ENCODE measurements at regions not wholly inside any gene's neighbourhood (a gene's known extent, or its start where the extent isn't known, plus 50 kb on each side); places are given as distances from the start of the nearest gene placed in this dataset.
"Not testable (repeated sequence)": the region's sequence is repeated elsewhere in the genome, so short reads cannot be mapped to it uniquely, and the experiment has no call there.

DNA sequence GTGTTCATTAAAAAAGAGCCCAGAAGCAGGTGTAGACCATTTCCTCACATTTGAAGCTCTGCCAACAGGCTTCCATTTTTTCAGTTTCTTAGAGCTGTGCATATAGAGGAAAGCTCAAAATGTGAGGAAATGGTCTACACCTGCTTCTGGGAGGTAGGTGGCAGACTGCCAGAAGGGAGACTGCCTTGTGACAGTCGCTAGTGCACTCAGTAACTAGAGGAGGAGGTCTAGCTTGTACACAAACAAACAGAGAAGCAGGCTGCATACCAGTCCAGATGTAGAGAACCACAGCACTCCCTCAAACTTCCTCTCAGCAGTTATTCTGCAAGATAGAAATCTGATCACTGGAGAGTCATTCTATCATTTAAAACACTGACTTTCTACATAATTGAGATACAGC is 800.2 kb downstream of the EFNB2 start:
- DNase-seq (ENCODE audit: low read depth in 2 of 3, low spot score in 1 of 3) = no peak

DNA sequence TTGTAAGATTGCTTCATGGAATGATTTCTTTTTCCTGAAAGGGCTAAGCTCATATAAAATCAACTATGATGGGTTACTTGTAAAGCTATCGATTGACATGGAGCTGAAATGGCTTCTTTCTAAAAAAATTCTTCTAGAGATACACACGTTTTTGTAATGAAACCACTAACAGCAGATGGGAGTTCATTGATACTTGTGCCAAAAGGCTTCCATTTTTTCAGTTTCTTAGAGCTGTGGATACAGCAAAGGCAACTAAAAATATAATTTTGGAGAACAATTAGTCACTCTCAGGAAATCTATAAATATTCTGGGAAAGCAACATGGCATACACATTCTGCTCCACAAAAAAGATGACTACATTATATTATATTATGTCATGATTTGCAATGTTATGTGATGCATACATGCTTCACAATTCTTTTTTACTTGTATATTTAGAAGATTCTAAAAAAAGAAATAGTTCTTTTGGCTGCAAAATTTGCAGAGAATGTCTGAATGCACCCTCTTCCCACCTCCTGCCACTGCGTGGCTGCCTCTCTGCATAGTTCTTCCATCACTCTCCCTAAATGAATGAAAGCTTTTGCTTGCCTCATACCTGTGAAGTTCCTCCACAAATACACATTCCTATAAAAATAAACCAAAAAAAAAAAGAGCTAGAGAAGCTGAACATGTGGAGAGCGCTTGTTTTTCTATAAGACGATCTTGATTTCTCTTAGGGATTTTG is 802.5 kb downstream of the EFNB2 start:
- DNase-seq (ENCODE audit: low read depth in 2 of 3, low spot score in 1 of 3) = no peak

DNA sequence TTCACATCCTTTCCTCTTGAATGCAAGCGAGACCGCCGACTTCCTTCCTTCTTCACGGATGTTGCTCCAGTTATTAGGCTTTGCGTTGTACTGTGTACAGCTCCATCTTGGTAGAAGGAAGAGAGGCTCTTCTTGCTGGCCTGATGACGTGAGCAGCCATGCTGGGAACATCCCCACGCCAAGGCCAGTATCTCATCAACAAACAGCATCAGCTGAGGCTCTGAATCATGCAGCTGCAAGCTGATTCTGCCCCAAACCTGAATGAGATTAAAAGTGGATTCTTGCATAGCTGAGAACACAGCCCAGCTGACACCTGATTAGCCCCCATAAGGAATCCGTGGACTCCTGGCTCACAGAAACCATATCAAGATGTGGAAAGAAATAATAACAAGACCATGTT is 809.6 kb downstream of the EFNB2 start:
- no peak for DNase-seq (ENCODE audit: low read depth in 2 of 3, low spot score in 1 of 3)

DNA sequence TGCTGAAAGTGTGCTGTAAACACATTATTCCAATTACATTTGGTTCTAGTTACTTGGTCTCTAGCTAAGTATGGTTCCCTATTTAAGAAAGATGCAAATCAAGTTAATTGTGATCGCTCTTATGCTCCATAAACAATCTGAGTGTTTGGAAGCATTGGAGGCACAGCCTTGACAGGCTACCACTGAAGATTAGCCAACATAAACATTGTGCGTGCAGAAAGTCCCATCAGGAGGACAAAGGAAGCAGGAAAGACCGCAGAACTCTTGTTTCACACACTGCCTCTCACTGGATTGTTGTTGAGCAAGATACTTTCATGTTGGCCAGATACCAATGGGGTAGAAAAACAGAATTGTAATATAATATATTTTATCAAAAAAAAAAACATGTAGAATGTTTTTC is 814.4 kb downstream of the EFNB2 start:
- DNase-seq (ENCODE audit: low read depth in 2 of 3, low spot score in 1 of 3) = no peak

DNA sequence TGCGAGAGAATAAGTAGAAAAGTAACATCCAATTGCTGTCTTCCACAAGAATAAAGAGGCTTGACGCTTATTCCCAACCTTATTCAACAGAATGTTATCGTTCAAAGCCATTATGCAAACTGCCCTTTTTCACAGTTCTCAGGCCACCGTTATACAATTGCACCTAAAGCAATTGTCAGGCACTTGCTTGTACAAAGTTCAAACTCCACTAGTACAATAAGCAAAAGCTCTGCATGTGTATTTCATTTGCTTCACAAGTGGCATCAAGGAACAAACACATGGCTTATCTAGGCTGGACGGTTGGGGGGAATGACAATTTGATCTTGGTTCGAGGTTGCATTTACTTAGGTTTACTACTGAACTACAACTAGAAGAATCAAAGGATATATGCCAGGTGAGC is 815.6 kb downstream of the EFNB2 start:
- DNase-seq (ENCODE audit: low read depth in 2 of 3, low spot score in 1 of 3) = no peak

DNA sequence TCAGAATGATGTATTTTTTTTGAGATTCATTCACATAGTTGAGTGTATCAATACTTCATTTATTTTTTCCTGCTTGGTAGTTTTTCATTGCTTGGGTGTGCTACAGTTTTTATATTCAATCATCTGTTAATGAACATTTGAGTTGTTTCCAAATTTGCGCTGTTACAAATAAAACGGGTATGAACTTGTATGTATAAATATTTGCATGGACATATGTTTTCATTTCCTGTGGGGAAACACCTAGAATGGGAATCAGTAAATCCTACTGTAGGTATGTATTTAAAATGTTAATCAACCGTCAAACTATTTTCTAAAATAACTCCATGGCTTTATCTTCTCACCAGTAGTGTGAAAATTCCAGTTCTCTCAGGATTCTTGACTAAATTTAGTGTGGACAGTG is 826.3 kb downstream of the EFNB2 start:
- DNase-seq (ENCODE audit: low read depth in 2 of 3, low spot score in 1 of 3) = no peak

DNA sequence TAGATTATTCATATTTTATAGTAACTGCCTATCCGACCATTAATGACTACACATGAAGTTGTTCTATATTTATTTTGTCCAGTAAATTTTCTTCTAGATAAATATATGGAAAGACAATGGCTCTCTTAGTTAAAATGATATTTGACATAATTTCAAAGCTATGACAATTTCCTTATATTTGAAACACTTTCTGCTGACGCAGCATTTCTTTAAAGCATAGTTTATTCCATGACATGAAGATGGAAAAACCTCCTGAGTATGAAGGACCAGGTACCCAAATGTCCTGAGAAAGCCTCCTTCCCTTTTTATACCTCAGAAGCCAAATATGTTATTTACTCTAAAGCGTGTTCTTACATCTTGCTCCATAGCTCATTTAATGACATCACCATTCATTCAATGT is 831.6 kb downstream of the EFNB2 start:
- no peak for DNase-seq (ENCODE audit: low read depth in 2 of 3, low spot score in 1 of 3)

DNA sequence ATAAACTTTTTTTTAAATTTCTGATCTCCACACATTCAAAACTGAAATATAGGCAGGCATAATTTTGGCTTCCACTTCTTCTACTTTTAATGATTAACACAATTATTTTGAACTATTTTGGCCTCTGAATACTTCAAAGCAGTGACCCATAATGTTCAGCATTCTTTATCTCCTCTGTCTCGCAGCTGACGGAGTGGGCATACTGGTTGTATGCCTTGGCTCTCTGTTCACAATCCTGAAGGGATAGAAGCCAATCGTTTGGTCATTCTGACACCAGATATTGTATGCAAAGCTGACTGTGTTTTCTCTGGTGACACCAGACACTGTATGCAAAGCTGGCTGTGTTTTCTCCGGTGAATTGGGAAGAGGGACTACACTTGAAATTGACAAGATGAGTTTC is 833.0 kb downstream of the EFNB2 start:
- DNase-seq (ENCODE audit: low read depth in 2 of 3, low spot score in 1 of 3) = no peak

DNA sequence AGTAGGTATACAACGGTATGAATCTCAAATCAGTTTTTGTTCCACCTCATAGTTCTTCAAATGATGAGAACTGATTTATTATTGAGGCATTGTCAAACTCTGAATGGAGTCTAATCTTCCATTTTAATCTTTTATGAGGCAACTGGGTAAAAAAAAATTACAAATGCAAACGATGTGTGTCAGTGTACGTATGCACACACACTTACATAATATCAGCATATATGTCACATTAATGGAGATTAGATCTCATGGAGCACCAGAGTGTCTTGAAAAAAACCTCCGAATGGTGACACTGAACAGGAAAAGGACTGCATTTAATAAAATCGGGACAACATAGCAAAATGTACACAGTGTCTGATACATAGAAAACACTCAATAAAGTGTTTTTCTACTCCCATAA is 842.7 kb downstream of the EFNB2 start:
- DNase-seq (ENCODE audit: low read depth in 2 of 3, low spot score in 1 of 3) = no peak

DNA sequence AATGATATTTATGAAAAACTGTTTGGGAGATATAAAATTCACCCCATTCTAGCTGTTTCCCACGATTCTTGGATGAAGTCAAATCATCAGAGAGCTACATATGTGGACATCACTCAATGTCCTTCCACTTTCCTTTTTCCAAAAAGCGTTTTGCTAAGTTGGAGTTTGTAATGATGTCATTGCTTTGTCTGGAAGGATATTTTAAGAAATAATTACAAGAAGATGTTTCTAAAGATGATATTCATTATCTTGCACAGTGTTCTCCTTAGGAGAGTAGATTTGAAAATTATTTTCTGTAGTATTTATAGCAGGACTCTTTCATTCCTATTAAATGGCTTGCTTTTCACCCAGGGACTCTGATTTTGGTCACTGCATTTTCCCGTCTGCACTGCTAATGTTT is 851.2 kb downstream of the EFNB2 start:
- no peak for DNase-seq (ENCODE audit: low read depth in 2 of 3, low spot score in 1 of 3)

DNA sequence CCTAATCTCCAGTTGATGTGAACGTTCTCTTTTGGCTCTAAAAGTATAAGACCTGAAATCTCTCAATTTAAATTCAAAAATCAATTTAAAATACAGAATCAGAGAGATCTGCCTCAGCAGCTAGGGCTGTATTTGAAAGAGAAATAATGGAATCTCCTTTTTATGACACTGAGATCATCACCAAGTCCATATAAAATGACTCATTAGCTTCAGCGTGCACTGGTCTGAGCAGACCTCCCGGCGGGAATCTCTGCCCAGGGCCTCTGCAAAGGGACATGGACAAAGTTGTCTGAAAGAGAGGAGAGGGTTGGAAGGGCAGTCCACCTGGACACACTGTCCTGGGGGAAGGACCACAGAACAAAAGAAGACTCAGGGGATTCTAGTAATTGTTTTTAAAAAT is 855.6 kb downstream of the EFNB2 start:
- DNase-seq (ENCODE audit: low read depth in 2 of 3, low spot score in 1 of 3) = no peak

DNA sequence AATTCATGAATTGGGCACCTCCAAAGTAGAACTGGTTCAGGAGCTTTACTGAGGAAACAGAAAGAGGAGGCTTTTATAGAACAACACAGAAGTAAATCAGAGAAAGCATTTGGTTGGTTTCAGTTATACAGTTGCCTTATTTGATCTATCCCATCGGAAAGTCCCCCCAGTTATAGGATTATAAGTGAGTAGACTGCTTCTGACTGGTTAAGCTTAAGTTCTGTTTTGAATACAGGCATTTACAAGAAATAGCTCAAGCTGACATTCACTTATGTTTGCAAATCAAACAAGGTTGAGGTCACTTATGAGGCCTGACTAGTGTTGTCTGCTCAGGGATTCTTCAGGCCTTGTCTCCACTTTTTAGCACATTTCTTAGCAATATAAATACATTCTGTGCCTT is 857.4 kb downstream of the EFNB2 start:
- no peak for DNase-seq (ENCODE audit: low read depth in 2 of 3, low spot score in 1 of 3)

DNA sequence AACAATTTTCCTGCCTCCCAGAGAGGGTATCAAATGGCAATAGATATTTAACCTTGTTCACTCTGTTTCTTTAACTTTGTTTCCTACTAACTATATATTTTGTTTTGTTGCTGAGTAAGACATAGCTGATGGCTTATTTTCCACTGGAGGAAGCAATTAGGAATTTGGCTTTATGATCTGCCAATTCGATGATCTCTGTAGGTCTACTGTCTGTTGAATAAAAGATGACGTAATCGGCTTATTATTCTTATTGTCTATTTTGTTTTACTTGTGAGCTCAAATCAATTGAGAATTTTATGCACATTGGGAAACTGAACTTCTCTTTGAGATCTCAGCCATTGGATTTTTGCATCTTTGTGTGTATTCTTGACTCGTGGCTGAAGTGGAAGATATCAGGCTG is 862.6 kb downstream of the EFNB2 start:
- DNase-seq (ENCODE audit: low read depth in 2 of 3, low spot score in 1 of 3) = no peak

DNA sequence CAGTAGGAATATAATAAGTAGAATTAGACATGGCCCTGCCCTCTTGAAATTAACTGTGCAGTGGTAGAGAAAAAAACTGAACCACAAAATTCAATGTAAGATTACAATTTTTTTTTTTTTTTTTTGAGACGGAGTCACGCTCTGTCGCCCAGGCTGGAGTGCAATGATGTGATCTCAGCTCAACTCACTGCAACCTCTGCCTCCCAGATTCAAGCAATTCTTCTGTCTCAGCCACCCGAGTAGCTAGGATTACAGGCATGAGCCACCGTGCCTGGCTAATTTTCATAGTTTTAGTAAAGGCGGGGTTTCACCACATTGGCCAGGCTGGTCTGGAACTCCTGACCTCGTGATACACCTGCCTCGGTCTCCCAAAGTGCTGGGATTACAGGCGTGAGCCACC is 864.3 kb downstream of the EFNB2 start:
- DNase-seq (ENCODE audit: low read depth in 2 of 3, low spot score in 1 of 3) = not testable (repeated sequence)

DNA sequence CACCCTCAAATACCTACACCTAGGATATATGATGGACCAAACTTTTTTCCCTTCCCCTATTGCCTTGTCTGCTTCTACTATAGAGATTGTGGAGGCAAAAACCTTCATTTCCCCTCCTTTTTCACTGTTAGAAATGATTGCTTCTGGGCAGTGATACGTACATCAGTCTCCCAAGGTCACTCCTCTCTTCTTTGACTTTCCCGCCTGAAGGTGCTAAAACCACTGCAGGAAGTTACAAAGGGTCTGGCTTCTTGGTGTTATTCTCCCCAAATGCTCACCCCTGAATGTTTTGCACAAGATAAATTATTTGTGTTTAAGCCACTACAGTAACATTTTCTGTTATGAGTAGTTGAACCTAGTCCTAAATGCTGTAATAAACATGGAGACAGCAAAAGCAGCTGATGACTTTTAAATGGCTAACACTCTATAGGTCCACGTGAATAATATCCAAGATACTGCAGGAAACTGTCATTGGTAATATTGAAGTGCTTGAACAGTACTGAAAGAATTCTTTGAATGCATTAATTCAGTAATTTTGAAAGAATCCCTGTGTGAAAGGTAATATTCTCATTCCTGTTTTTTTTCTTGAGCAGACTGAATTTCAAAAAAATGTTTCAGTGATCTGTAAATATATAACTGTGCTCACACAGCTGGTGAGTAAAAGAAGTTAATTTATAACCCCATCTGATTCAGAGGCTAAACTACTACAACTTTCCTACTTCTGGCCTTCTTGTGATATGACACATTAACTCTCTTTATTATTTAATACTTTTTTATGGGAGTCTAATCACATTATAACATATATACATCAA is 865.1 kb downstream of the EFNB2 start:
- no peak for DNase-seq (ENCODE audit: low read depth in 2 of 3, low spot score in 1 of 3)

DNA sequence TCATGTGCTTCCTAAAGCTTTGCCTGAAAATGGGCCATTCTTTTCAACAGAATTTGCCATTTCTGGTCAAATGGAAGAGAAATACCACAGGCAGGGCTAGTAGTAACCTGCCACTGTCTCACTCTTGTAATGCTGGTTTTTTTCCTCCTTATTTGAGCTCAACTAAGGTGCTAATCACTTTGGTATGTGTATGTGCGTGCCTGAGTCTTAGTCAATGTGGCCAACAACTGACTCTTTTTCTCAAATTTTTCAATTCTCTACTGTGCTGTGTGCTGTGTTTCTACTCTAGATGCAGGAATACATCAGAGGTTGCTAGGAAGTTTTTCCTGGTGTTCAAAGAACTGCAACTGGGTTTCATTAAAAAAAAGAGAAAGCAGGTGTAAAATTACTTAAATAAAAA is 870.2 kb downstream of the EFNB2 start:
- DNase-seq (ENCODE audit: low read depth in 2 of 3, low spot score in 1 of 3) = no peak

DNA sequence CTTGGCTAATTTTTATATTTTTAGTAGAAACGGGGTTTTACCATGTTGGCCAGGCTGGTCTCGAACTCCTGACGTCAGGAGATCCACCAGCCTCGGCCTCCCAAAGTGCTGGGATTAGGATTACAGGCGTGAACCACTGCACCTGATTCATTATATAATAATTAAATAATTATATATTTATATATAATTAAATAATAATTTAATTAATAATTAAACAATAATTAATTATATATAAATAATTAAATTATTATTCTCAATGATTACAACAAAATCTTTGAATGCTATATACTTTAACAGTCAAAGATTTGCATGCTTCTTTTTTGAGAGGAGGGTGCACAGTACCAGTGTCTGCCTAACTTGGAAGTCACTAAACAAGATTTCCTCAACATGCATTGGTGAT is 872.3 kb downstream of the EFNB2 start:
- DNase-seq (ENCODE audit: low read depth in 2 of 3, low spot score in 1 of 3) = no peak

DNA sequence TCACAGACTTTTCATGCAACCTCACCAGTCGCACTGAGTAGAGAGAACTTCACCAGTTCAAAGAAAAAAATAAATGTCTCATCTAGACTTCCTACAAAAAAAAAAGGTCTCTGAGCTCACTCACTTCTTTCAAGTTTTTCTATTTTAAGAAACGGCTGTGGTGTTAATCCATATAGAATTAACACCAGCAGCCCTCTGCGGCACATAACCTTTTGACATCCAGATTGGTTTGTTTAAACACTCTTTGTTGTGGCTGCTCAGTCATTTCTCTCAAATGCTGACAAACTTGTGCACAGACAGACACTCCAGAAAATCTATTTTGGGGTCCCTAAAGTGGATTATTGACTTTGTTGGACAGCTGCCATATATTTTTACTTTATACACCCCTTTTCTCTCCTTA is 874.9 kb downstream of the EFNB2 start:
- DNase-seq (ENCODE audit: low read depth in 2 of 3, low spot score in 1 of 3) = no peak

DNA sequence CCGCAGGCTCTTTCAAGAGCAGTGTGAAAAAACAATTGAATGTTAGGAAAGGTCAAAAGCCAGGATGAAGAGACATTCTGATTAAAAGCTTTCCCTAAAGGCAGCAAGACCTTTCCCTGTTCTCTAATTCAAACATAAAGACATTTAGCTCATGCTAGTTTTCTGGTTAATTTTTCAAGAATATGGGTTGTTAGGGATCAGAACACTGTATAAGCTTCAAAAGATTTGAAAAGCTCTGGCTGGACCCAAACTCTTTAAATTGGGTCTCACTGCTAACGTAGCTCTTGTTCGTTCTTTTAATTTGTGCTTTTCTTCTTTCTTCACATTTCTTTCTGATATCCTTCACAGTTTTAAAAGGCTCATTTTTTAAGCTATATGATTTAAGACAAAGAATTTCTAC is 877.0 kb downstream of the EFNB2 start:
- DNase-seq (ENCODE audit: low read depth in 2 of 3, low spot score in 1 of 3) = no peak

DNA sequence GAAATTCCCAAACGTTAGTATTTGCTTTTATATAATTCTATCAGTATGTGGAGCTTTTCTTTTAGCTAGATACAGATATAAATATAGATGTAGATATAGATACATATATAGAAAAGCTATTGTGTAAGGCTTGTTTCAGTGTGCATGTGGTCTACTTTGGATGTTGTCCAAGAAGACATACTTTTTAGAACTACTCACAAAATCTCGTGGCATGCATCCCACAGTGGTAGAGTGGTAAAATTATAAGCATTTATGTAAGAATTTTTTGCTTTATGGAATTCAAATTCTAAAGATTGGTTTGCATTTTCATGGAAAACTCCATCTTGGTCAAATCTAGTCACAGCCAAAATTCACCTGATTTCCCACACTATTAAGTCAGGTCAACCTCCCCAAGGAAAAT is 880.4 kb downstream of the EFNB2 start:
- no peak for DNase-seq (ENCODE audit: low read depth in 2 of 3, low spot score in 1 of 3)

DNA sequence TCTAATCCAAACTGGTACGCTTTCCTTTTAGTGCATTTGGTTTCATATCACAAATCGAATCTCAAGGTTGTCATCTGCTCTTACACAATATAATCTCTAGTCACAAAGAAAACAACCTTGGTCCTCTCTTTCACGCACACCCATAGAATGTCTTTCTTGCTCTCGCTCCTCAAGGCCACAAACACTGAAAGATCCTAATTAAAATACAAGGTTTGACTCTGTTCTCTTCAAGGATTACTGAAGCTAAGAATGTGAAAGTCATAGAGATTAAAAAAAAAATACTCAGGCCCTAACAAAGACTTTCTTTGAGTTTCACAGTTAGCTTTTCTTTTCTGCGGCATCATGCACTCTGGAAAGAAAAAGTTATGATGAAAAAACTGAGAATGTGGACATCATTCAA is 891.5 kb downstream of the EFNB2 start:
- DNase-seq (ENCODE audit: low read depth in 2 of 3, low spot score in 1 of 3) = no peak

DNA sequence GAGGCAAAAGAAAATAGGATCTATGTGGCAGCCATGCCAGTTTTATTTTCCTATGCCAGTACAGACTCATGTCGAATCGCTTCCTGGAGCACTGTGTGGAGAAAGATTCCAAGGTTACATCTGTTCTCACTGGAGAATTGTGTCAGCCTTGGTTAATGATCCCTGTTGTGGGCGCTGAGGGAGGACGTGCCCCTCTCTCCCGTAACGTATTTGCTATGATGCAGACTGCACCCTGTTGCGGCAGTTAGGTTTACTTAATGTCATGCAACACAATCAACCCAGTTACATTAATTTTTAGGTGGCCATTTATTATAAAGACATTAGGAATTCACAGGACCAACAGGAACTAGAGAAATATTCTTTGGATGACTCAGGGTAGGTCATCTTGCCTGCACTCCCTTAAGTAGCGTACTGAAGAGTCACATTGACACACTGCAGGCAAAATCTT is 892.9 kb downstream of the EFNB2 start:
- DNase-seq (ENCODE audit: low read depth in 2 of 3, low spot score in 1 of 3) = no peak

DNA sequence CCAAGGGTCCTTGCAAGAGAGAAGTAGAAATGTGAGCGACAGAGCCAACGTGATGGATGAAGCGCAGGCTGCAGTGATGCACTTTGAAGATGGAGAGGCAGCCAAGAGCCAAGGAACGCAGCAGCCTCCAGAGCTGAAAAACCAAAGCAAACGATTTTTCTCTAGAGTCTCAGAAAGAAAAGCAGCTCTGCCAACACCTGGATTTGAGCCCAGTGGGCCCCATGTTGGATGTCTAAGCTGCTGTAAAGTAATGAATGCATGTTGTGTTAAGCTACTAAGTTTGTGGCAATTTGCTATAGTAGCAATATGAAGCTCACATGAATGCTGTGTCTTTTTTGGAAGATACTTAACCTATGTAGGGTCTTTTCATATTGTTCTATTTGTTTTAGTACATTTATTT is 894.3 kb downstream of the EFNB2 start:
- DNase-seq (ENCODE audit: low read depth in 2 of 3, low spot score in 1 of 3) = no peak
